K562 (cell line): ENCODE measurements at regions not wholly inside any gene's neighbourhood (a gene's known extent, or its start where the extent isn't known, plus 50 kb on each side); places are given as distances from the start of the nearest gene placed in this dataset.

Experiments used
- DNMT1 ChIP-seq: fragments of 450-650 bp; IDR thresholded peaks from 2 replicates; pipeline ENCODE4 v1.6.1; 2016; ENCODE audit warnings: antibody characterized with exemption, mild to moderate bottlenecking
- GTF2F1 ChIP-seq: IDR thresholded peaks from 2 replicates; pipeline ENCODE4 v1.6.1; 2011; ENCODE audit warnings: low read depth, low read length, improper control_type of control experiment
- NFIC ChIP-seq: fragments of 450-650 bp; IDR thresholded peaks from 2 replicates; pipeline ENCODE4 v1.6.1; 2017; ENCODE audit warnings: mild to moderate bottlenecking, inconsistent platforms
- SIX5 ChIP-seq, 2 experiments: IDR thresholded peaks; 2 replicates each; pipeline ENCODE4 v1.6.1; 2011; ENCODE audit warnings: low read length in 2 of 2, borderline replicate concordance in 1 of 2, low read depth in 1 of 2, mild to moderate bottlenecking in 1 of 2, moderate library complexity in 1 of 2; ENCODE audit not compliant: insufficient read depth in 1 of 2
- TAF1 ChIP-seq: IDR thresholded peaks from 2 replicates; pipeline ENCODE4 v1.6.1; 2011; ENCODE audit warnings: mild to moderate bottlenecking, low read length, moderate library complexity; ENCODE audit not compliant: insufficient read depth, control insufficient read depth, severe bottlenecking; ENCODE audit errors: extremely low read depth
- TBP ChIP-seq: optimal IDR thresholded peaks from 2 replicates; pipeline ENCODE3; 2011; ENCODE audit warnings: low read depth, low read length, improper control_type of control experiment
- YY1 ChIP-seq, 3 experiments: IDR thresholded peaks; 2 replicates each; pipeline ENCODE4 v1.6.1; 2011; ENCODE audit warnings: low read length in 2 of 3, mild to moderate bottlenecking in 2 of 3, moderate library complexity in 2 of 3, borderline replicate concordance in 1 of 3, control low read depth in 1 of 3, low read depth in 1 of 3; ENCODE audit not compliant: insufficient read depth in 3 of 3, insufficient replicate concordance in 2 of 3, control insufficient read depth in 1 of 3, insufficient read length in 1 of 3; ENCODE audit errors: extremely low read depth in 1 of 3
- TF ChIP-seq, protein P1 (sequence below): sonication (generic); formaldehyde crosslinking; IDR thresholded peaks from 2 replicates; pipeline ENCODE4 v1.8.0; 2022; ENCODE audit warnings: missing genetic modification reagents, mild to moderate bottlenecking, borderline replicate concordance
- TF ChIP-seq, protein P2 (sequence below): sonication (generic); formaldehyde crosslinking; IDR thresholded peaks from 2 replicates; pipeline ENCODE4 v1.8.0; 2022; ENCODE audit warnings: mild to moderate bottlenecking, missing genetic modification reagents, borderline replicate concordance
- TF ChIP-seq, protein P3 (sequence below): sonication (generic); formaldehyde crosslinking; IDR thresholded peaks from 2 replicates; pipeline ENCODE4 v1.9.0; 2022; ENCODE audit warnings: mild to moderate bottlenecking, missing genetic modification reagents

DNA sequence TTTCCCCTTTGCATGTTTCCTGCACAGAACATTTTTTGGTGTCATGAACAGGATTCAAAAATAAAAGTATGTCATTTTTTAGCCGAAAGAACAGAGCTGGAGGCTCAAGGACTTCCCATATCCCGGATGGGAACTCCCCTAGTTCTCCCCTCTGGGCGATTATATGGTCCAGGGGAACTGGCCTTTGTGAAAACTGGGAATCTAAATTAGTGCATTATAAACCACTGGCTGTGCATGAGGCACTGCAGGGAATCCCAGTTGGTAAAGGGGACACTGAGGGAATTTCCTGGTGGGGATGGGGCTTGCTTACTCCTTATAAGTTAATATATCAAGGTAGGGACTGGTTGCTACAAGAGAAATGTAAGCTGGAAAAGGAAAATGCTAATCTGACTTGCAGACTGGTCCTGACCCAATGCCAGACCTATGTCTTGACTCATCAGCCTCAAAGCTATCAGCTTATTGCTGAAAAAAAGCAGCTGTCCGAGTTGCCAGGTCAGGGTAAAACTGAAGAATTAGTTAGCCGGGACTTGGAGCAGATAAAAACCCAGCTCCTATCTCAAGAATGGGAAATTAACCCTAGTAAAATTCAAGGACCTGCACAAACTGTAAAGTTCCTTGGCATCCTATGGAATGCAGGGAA lies 122.6 kb downstream of the FCRL5 start:
- TF ChIP-seq, protein P1, sequence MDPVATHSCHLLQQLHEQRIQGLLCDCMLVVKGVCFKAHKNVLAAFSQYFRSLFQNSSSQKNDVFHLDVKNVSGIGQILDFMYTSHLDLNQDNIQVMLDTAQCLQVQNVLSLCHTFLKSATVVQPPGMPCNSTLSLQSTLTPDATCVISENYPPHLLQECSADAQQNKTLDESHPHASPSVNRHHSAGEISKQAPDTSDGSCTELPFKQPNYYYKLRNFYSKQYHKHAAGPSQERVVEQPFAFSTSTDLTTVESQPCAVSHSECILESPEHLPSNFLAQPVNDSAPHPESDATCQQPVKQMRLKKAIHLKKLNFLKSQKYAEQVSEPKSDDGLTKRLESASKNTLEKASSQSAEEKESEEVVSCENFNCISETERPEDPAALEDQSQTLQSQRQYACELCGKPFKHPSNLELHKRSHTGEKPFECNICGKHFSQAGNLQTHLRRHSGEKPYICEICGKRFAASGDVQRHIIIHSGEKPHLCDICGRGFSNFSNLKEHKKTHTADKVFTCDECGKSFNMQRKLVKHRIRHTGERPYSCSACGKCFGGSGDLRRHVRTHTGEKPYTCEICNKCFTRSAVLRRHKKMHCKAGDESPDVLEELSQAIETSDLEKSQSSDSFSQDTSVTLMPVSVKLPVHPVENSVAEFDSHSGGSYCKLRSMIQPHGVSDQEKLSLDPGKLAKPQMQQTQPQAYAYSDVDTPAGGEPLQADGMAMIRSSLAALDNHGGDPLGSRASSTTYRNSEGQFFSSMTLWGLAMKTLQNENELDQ (CRISPR knock-in tag) = no peak
- TF ChIP-seq NFIC (no peak), GTF2F1 (no peak), TAF1 (no peak), YY1 (IDR thresholded peaks at IDR 0.05; ENCODE audit: borderline replicate concordance in 1 of 3, control insufficient read depth in 1 of 3, extremely low read depth in 1 of 3, insufficient read depth in 3 of 3, insufficient read length in 1 of 3, insufficient replicate concordance in 2 of 3, low read depth in 1 of 3, low read length in 2 of 3) (no peak), SIX5 (IDR thresholded peaks at IDR 0.05; ENCODE audit: borderline replicate concordance in 1 of 2, insufficient read depth in 1 of 2, low read depth in 1 of 2, low read length in 2 of 2) (no peak), TBP (no peak), DNMT1 (no peak)
- TF ChIP-seq, protein P2, sequence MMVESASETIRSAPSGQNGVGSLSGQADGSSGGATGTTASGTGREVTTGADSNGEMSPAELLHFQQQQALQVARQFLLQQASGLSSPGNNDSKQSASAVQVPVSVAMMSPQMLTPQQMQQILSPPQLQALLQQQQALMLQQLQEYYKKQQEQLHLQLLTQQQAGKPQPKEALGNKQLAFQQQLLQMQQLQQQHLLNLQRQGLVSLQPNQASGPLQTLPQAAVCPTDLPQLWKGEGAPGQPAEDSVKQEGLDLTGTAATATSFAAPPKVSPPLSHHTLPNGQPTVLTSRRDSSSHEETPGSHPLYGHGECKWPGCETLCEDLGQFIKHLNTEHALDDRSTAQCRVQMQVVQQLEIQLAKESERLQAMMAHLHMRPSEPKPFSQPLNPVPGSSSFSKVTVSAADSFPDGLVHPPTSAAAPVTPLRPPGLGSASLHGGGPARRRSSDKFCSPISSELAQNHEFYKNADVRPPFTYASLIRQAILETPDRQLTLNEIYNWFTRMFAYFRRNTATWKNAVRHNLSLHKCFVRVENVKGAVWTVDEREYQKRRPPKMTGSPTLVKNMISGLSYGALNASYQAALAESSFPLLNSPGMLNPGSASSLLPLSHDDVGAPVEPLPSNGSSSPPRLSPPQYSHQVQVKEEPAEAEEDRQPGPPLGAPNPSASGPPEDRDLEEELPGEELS (CRISPR knock-in tag) = no peak
- TF ChIP-seq, protein P3, sequence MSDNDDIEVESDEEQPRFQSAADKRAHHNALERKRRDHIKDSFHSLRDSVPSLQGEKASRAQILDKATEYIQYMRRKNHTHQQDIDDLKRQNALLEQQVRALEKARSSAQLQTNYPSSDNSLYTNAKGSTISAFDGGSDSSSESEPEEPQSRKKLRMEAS (CRISPR knock-in tag) = no peak
